ENCODE measurements at regions not wholly inside any gene's neighbourhood (a gene's known extent, or its start where the extent isn't known, plus 50 kb on each side); places are given as distances from the start of the nearest gene placed in this dataset.

GRCh38 chr10:60705376-60705775, 72.9 kb upstream of the CDK1 start:
- no peaks in the 10 kb centered on the region for H3K9me3 ChIP-seq (ENCODE audit: control insufficient read depth in 1 of 2, low read length in 2 of 2)
- H3K36me3 ChIP-seq (ENCODE audit: control insufficient read depth in 1 of 2, insufficient read depth in 2 of 2, low read length in 2 of 2) = no peaks in the 10 kb centered on the region
- H3K4me3 ChIP-seq (ENCODE audit: low read depth in 1 of 2, low read length in 2 of 2) = no peak overlapping the region
- H3K27me3 ChIP-seq (ENCODE audit: low read depth, low read length) = no peaks in the 10 kb centered on the region
- H3K27ac ChIP-seq (ENCODE audit: low read length) = no peak overlapping the region
- no peaks in the 10 kb centered on the region for H3K4me1 ChIP-seq (ENCODE audit: control insufficient read depth in 1 of 2, insufficient read depth in 2 of 2, low read length in 2 of 2)

- H3K27me3 ChIP-seq (ENCODE audit: low read depth, low read length) = no peaks in the 10 kb centered on the region
- H3K36me3 ChIP-seq (ENCODE audit: control insufficient read depth in 1 of 2, insufficient read depth in 2 of 2, low read length in 2 of 2) = no peaks in the 10 kb centered on the region
- no peaks in the 10 kb centered on the region for H3K9me3 ChIP-seq (ENCODE audit: control insufficient read depth in 1 of 2, low read length in 2 of 2)
- H3K4me3 ChIP-seq (ENCODE audit: low read depth in 1 of 2, low read length in 2 of 2) = no peak overlapping the region
- no peak overlapping the region for H3K27ac ChIP-seq (ENCODE audit: low read length)
- H3K4me1 ChIP-seq (ENCODE audit: control insufficient read depth in 1 of 2, insufficient read depth in 2 of 2, low read length in 2 of 2) = no peaks in the 10 kb centered on the region
Measured at GRCh38 chr10:60704471-60704870, 73.8 kb upstream of the CDK1 start.

- no peaks in the 10 kb centered on the region for H3K9me3 ChIP-seq (ENCODE audit: control insufficient read depth in 1 of 2, low read length in 2 of 2)
- no peak overlapping the region for H3K27ac ChIP-seq (ENCODE audit: low read length)
- H3K4me3 ChIP-seq (ENCODE audit: low read depth in 1 of 2, low read length in 2 of 2) = no peak overlapping the region
- H3K36me3 ChIP-seq (ENCODE audit: control insufficient read depth in 1 of 2, insufficient read depth in 2 of 2, low read length in 2 of 2) = no peaks in the 10 kb centered on the region
- no peaks in the 10 kb centered on the region for H3K27me3 ChIP-seq (ENCODE audit: low read depth, low read length)
- no peaks in the 10 kb centered on the region for H3K4me1 ChIP-seq (ENCODE audit: control insufficient read depth in 1 of 2, insufficient read depth in 2 of 2, low read length in 2 of 2)
Measured at GRCh38 chr10:60703266-60704041, 74.8 kb upstream of the CDK1 start.

- Histone ChIP-seq H3K4me3 (ENCODE audit: low read depth in 1 of 2, low read length in 2 of 2) (no peak overlapping the region), H3K9me3 (ENCODE audit: control insufficient read depth in 1 of 2, low read length in 2 of 2) (peaks cover 0 to 2% of the 10 kb centered on the region in 2 donors), H3K27ac (ENCODE audit: low read length) (no peak overlapping the region), H3K27me3 (ENCODE audit: low read depth, low read length) (no peaks in the 10 kb centered on the region), H3K4me1 (ENCODE audit: control insufficient read depth in 1 of 2, insufficient read depth in 2 of 2, low read length in 2 of 2) (no peaks in the 10 kb centered on the region), H3K36me3 (ENCODE audit: control insufficient read depth in 1 of 2, insufficient read depth in 2 of 2, low read length in 2 of 2) (no peaks in the 10 kb centered on the region)
Measured at GRCh38 chr10:60687679-60688078, 90.6 kb upstream of the CDK1 start.

GRCh38 chr10:60684091-60684490, 94.2 kb upstream of the CDK1 start:
- H3K4me3 ChIP-seq (ENCODE audit: low read depth in 1 of 2, low read length in 2 of 2) = no peak overlapping the region

GRCh38 chr10:60681103-60681502, 97.2 kb upstream of the CDK1 start:
- H3K36me3 ChIP-seq (ENCODE audit: control insufficient read depth in 1 of 2, insufficient read depth in 2 of 2, low read length in 2 of 2) = no peaks in the 10 kb centered on the region
- H3K4me1 ChIP-seq (ENCODE audit: control insufficient read depth in 1 of 2, insufficient read depth in 2 of 2, low read length in 2 of 2) = no peaks in the 10 kb centered on the region
- no peak overlapping the region for H3K27ac ChIP-seq (ENCODE audit: low read length)

More at GRCh38 chr10:60684091-60684490, 94.2 kb upstream of the CDK1 start:
- H3K27me3 ChIP-seq (ENCODE audit: low read depth, low read length) = no peaks in the 10 kb centered on the region
- H3K36me3 ChIP-seq (ENCODE audit: control insufficient read depth in 1 of 2, insufficient read depth in 2 of 2, low read length in 2 of 2) = no peaks in the 10 kb centered on the region
- peaks cover 0 to 5% of the 10 kb centered on the region in 2 donors for H3K9me3 ChIP-seq (ENCODE audit: control insufficient read depth in 1 of 2, low read length in 2 of 2)
- H3K4me1 ChIP-seq (ENCODE audit: control insufficient read depth in 1 of 2, insufficient read depth in 2 of 2, low read length in 2 of 2) = no peaks in the 10 kb centered on the region
- no peak overlapping the region for H3K27ac ChIP-seq (ENCODE audit: low read length)

GRCh38 chr10:60679388-60679990, 98.8 kb upstream of the CDK1 start:
- H3K4me3 ChIP-seq (ENCODE audit: low read depth in 1 of 2, low read length in 2 of 2) = no peak overlapping the region
- H3K27me3 ChIP-seq (ENCODE audit: low read depth, low read length) = no peaks in the 10 kb centered on the region
- H3K27ac ChIP-seq (ENCODE audit: low read length) = no peak overlapping the region

More at GRCh38 chr10:60681103-60681502, 97.2 kb upstream of the CDK1 start:
- no peak overlapping the region for H3K4me3 ChIP-seq (ENCODE audit: low read depth in 1 of 2, low read length in 2 of 2)
- H3K27me3 ChIP-seq (ENCODE audit: low read depth, low read length) = no peaks in the 10 kb centered on the region
- peaks cover 0 to 3% of the 10 kb centered on the region in 2 donors for H3K9me3 ChIP-seq (ENCODE audit: control insufficient read depth in 1 of 2, low read length in 2 of 2)

GRCh38 chr10:60678978-60679377, 99.3 kb upstream of the CDK1 start:
- Histone ChIP-seq H3K4me3 (ENCODE audit: low read depth in 1 of 2, low read length in 2 of 2) (no peak overlapping the region), H3K9me3 (ENCODE audit: control insufficient read depth in 1 of 2, low read length in 2 of 2) (peaks cover 0 to 3% of the 10 kb centered on the region in 2 donors), H3K4me1 (ENCODE audit: control insufficient read depth in 1 of 2, insufficient read depth in 2 of 2, low read length in 2 of 2) (no peaks in the 10 kb centered on the region), H3K27me3 (ENCODE audit: low read depth, low read length) (no peaks in the 10 kb centered on the region), H3K36me3 (ENCODE audit: control insufficient read depth in 1 of 2, insufficient read depth in 2 of 2, low read length in 2 of 2) (no peaks in the 10 kb centered on the region), H3K27ac (ENCODE audit: low read length) (no peak overlapping the region)

More at GRCh38 chr10:60679388-60679990, 98.8 kb upstream of the CDK1 start:
- H3K9me3 ChIP-seq (ENCODE audit: control insufficient read depth in 1 of 2, low read length in 2 of 2) = peaks cover 0 to 3% of the 10 kb centered on the region in 2 donors
- H3K4me1 ChIP-seq (ENCODE audit: control insufficient read depth in 1 of 2, insufficient read depth in 2 of 2, low read length in 2 of 2) = no peaks in the 10 kb centered on the region
- H3K36me3 ChIP-seq (ENCODE audit: control insufficient read depth in 1 of 2, insufficient read depth in 2 of 2, low read length in 2 of 2) = no peaks in the 10 kb centered on the region

GRCh38 chr10:60677531-60678129, 100.6 kb upstream of the CDK1 start:
- H3K36me3 ChIP-seq (ENCODE audit: control insufficient read depth in 1 of 2, insufficient read depth in 2 of 2, low read length in 2 of 2) = no peaks in the 10 kb centered on the region
- no peak overlapping the region for H3K4me3 ChIP-seq (ENCODE audit: low read depth in 1 of 2, low read length in 2 of 2)
- peaks cover 0 to 3% of the 10 kb centered on the region in 2 donors for H3K9me3 ChIP-seq (ENCODE audit: control insufficient read depth in 1 of 2, low read length in 2 of 2)
- no peaks in the 10 kb centered on the region for H3K4me1 ChIP-seq (ENCODE audit: control insufficient read depth in 1 of 2, insufficient read depth in 2 of 2, low read length in 2 of 2)
- no peaks in the 10 kb centered on the region for H3K27me3 ChIP-seq (ENCODE audit: low read depth, low read length)
- H3K27ac ChIP-seq (ENCODE audit: low read length) = no peak overlapping the region

GRCh38 chr10:60675236-60675635, 103.0 kb upstream of the CDK1 start:
- H3K4me3 ChIP-seq (ENCODE audit: low read depth in 1 of 2, low read length in 2 of 2) = no peak overlapping the region
- H3K27me3 ChIP-seq (ENCODE audit: low read depth, low read length) = no peaks in the 10 kb centered on the region
- no peaks in the 10 kb centered on the region for H3K36me3 ChIP-seq (ENCODE audit: control insufficient read depth in 1 of 2, insufficient read depth in 2 of 2, low read length in 2 of 2)
- H3K9me3 ChIP-seq (ENCODE audit: control insufficient read depth in 1 of 2, low read length in 2 of 2) = peaks cover 0 to 11% of the 10 kb centered on the region in 2 donors
- H3K27ac ChIP-seq (ENCODE audit: low read length) = no peak overlapping the region
- no peaks in the 10 kb centered on the region for H3K4me1 ChIP-seq (ENCODE audit: control insufficient read depth in 1 of 2, insufficient read depth in 2 of 2, low read length in 2 of 2)

GRCh38 chr10:60669501-60669900, 108.8 kb upstream of the CDK1 start:
- peaks cover 0 to 8% of the 10 kb centered on the region in 2 donors for H3K9me3 ChIP-seq (ENCODE audit: control insufficient read depth in 1 of 2, low read length in 2 of 2)
- no peaks in the 10 kb centered on the region for H3K4me1 ChIP-seq (ENCODE audit: control insufficient read depth in 1 of 2, insufficient read depth in 2 of 2, low read length in 2 of 2)
- H3K4me3 ChIP-seq (ENCODE audit: low read depth in 1 of 2, low read length in 2 of 2) = no peak overlapping the region
- H3K27ac ChIP-seq (ENCODE audit: low read length) = no peak overlapping the region
- no peaks in the 10 kb centered on the region for H3K36me3 ChIP-seq (ENCODE audit: control insufficient read depth in 1 of 2, insufficient read depth in 2 of 2, low read length in 2 of 2)
- H3K27me3 ChIP-seq (ENCODE audit: low read depth, low read length) = no peaks in the 10 kb centered on the region
